ENCODE measurements at regions not wholly inside any gene's neighbourhood (a gene's known extent, or its start where the extent isn't known, plus 50 kb on each side); places are given as distances from the start of the nearest gene placed in this dataset.

DNA sequence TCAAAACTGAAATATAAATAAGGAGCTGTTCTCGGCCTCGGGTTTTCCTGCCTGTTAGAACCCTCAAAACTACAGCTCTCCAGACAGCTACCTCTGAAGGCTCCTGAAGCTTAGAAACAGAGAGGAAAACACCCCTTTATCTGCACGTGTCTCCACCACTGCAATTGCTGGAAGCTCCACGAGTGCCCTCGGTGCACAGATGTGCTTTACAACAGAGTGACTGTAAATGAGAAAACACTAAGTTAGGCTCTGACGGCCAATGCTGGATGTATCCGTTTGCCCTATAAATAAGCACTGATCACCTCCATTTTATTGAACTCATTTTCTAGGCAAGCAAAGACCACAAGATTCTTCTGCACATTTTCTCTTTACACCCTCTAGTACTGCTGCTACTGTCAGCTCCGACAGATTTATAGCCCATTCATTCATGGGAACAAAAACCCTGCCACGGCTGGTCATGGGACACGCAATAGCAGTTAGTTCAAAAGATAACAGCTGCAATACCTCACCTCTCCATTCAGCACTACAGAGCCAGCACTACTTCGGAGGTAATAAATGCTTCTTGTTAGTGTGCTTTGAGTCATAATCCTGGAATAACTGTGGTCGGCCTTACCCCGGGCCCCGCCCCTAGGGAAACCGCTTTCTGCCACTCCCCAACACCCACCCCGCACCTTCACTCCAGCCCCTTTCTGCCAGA lies 241.1 kb upstream of the ZNF507 start:
- TF ChIP-seq EZH2phosphoT487 (IDR thresholded peaks at IDR 0.05; ENCODE audit: low read length) (no peak), EZH2 (optimal IDR thresholded peaks at IDR 0.05; ENCODE audit: low read depth, low read length) (no peak)

Data from MM.1S (cell line).